Loucy (cell line): ENCODE measurements at regions not wholly inside any gene's neighbourhood (a gene's known extent, or its start where the extent isn't known, plus 50 kb on each side); places are given as distances from the start of the nearest gene placed in this dataset.

Source experiments
- EZH2phosphoT487 ChIP-seq: fragments of 200-600 bp; IDR thresholded peaks from 2 replicates; pipeline ENCODE4 v1.6.1; 2018; ENCODE audit warnings: antibody characterized with exemption, mild to moderate bottlenecking, moderate library complexity, borderline replicate concordance
- TF ChIP-seq, protein P1 (sequence below): fragments of 200-600 bp; sonication (generic); conservative IDR thresholded peaks from 2 replicates; pipeline ENCODE4 v1.5.1; 2014; ENCODE audit warnings: mild to moderate bottlenecking, antibody characterized with exemption, low read length

DNA sequence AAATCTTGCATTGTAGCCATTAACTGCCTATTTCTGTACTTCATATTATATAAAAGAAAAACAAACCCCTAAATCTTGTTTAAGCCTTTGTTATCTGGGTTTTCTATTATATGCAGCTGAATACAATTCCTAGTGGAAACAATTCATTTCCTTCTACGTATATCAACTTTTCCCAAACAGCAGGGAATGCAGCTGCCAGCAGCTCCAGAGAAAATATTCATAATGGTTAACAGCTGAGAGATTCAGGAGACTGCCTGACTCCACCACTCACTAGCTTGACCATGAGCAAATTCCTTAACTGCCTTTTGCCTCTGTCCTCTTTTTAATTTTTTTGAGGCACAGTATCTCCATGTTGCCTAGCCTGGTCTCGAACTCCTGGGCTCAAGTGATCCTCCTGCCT lies 146.2 kb downstream of the SPATA18 start:
- TF ChIP-seq, protein P1, sequence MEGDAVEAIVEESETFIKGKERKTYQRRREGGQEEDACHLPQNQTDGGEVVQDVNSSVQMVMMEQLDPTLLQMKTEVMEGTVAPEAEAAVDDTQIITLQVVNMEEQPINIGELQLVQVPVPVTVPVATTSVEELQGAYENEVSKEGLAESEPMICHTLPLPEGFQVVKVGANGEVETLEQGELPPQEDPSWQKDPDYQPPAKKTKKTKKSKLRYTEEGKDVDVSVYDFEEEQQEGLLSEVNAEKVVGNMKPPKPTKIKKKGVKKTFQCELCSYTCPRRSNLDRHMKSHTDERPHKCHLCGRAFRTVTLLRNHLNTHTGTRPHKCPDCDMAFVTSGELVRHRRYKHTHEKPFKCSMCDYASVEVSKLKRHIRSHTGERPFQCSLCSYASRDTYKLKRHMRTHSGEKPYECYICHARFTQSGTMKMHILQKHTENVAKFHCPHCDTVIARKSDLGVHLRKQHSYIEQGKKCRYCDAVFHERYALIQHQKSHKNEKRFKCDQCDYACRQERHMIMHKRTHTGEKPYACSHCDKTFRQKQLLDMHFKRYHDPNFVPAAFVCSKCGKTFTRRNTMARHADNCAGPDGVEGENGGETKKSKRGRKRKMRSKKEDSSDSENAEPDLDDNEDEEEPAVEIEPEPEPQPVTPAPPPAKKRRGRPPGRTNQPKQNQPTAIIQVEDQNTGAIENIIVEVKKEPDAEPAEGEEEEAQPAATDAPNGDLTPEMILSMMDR: no peak
- TF ChIP-seq EZH2phosphoT487: no peak
